WTC11 (cell line): ENCODE measurements at regions not wholly inside any gene's neighbourhood (a gene's known extent, or its start where the extent isn't known, plus 50 kb on each side); places are given as distances from the start of the nearest gene placed in this dataset.

ENCODE experiments used
- ATAC-seq: fragments of 200-7000 bp; cut with Tn5 transposase; 2 replicates; pipeline ENCODE4 v1.10.0; 2021; ENCODE audit warnings: mild to moderate bottlenecking, moderate library complexity
- CTCF ChIA-PET: fragments of 300-600 bp; sonication (Branson Sonifier 250); formaldehyde crosslinking; loops from one replicate; lab custom pipeline; 2021; ENCODE audit warnings: antibody characterized with exemption; lab: Charles Lee
- POLR2A ChIA-PET: fragments of 350-600 bp; sonication (Branson Sonifier 250); formaldehyde crosslinking; loops from one replicate; lab custom pipeline; 2021; ENCODE audit warnings: antibody characterized with exemption; lab: Charles Lee
- DNase-seq: peaks from one replicate; pipeline ENCODE4 v3.0.0; 2021; ENCODE audit warnings: low spot score
- H3K27ac Mint-ChIP-seq: 2 replicates; pipeline ENCODE4 v1.8.0; 2021; ENCODE audit warnings: mixed read lengths
- H3K27me3 Mint-ChIP-seq: 2 replicates; pipeline ENCODE4 v1.8.0; 2021; ENCODE audit warnings: low read depth, mild to moderate bottlenecking, moderate library complexity, mixed read lengths
- H3K36me3 Mint-ChIP-seq: 2 replicates; pipeline ENCODE4 v1.8.0; 2021; ENCODE audit warnings: mixed read lengths
- H3K4me1 Mint-ChIP-seq: 2 replicates; pipeline ENCODE4 v1.8.0; 2022; ENCODE audit warnings: mixed read lengths
- H3K4me3 Mint-ChIP-seq: 2 replicates; pipeline ENCODE4 v1.8.0; 2021; ENCODE audit warnings: mild to moderate bottlenecking, moderate library complexity, mixed read lengths
- H3K9me3 Mint-ChIP-seq: 2 replicates; pipeline ENCODE4 v1.8.0; 2021; ENCODE audit warnings: mixed read lengths
- AR ChIP-seq: fragments of 250-450 bp; sonication (Bioruptor Pico); IDR thresholded peaks from 2 replicates; pipeline ENCODE4 v1.9.0; 2021; ENCODE audit warnings: mild to moderate bottlenecking
- ARID4B ChIP-seq: sonication (generic); formaldehyde crosslinking; IDR thresholded peaks from 2 replicates; pipeline ENCODE4 v1.8.0; 2023; ENCODE audit warnings: missing genetic modification reagents, mild to moderate bottlenecking, borderline replicate concordance
- ELF4 ChIP-seq: sonication (generic); formaldehyde crosslinking; IDR thresholded peaks from 2 replicates; pipeline ENCODE4 v1.8.1; 2022; ENCODE audit warnings: low read depth, mild to moderate bottlenecking, moderate library complexity, missing genetic modification reagents
- ESRRA ChIP-seq: sonication (generic); formaldehyde crosslinking; IDR thresholded peaks from 2 replicates; pipeline ENCODE4 v1.8.1; 2022; ENCODE audit warnings: mild to moderate bottlenecking, missing genetic modification reagents, borderline replicate concordance
- GABPB1 ChIP-seq: sonication (generic); formaldehyde crosslinking; IDR thresholded peaks from 2 replicates; pipeline ENCODE4 v1.8.1; 2023; ENCODE audit warnings: mild to moderate bottlenecking, missing genetic modification reagents
- GRHL2 ChIP-seq: fragments of 250-450 bp; sonication (Bioruptor Pico); IDR thresholded peaks from 2 replicates; pipeline ENCODE4 v1.8.0; 2022; ENCODE audit warnings: mild to moderate bottlenecking, moderate library complexity; ENCODE audit not compliant: insufficient replicate concordance, severe bottlenecking
- IRF2 ChIP-seq: sonication (generic); formaldehyde crosslinking; IDR thresholded peaks from 2 replicates; pipeline ENCODE4 v1.8.0; 2022; ENCODE audit warnings: low read depth, missing genetic modification reagents, borderline replicate concordance
- MYBL2 ChIP-seq: sonication (generic); formaldehyde crosslinking; IDR thresholded peaks from 2 replicates; pipeline ENCODE4 v1.8.1; 2023; ENCODE audit warnings: mild to moderate bottlenecking, moderate library complexity, missing genetic modification reagents
- NFE2L1 ChIP-seq: sonication (generic); formaldehyde crosslinking; IDR thresholded peaks from 2 replicates; pipeline ENCODE4 v1.8.1; 2023; ENCODE audit warnings: missing genetic modification reagents
- NFYB ChIP-seq: sonication (generic); formaldehyde crosslinking; conservative IDR thresholded peaks from 2 replicates; pipeline ENCODE4 v1.8.0; 2022; ENCODE audit warnings: low read depth, missing genetic modification reagents
- NR1H2 ChIP-seq: sonication (generic); formaldehyde crosslinking; IDR thresholded peaks from 2 replicates; pipeline ENCODE4 v1.9.0; 2021; ENCODE audit warnings: mild to moderate bottlenecking, moderate library complexity, missing genetic modification reagents
- NR2C2 ChIP-seq: sonication (generic); formaldehyde crosslinking; IDR thresholded peaks from 2 replicates; pipeline ENCODE4 v1.8.0; 2022; ENCODE audit warnings: mild to moderate bottlenecking, missing genetic modification reagents
- OVOL2 ChIP-seq: fragments of 250-450 bp; sonication (Bioruptor Pico); IDR thresholded peaks from 2 replicates; pipeline ENCODE4 v1.9.0; 2021; ENCODE audit warnings: mild to moderate bottlenecking, borderline replicate concordance
- PREB ChIP-seq: sonication (generic); formaldehyde crosslinking; IDR thresholded peaks from 2 replicates; pipeline ENCODE4 v1.8.1; 2022; ENCODE audit warnings: mild to moderate bottlenecking, missing genetic modification reagents, moderate library complexity, borderline replicate concordance
- RELA ChIP-seq: sonication (generic); formaldehyde crosslinking; IDR thresholded peaks from 2 replicates; pipeline ENCODE4 v1.8.1; 2022; ENCODE audit warnings: missing genetic modification reagents, mild to moderate bottlenecking, borderline replicate concordance
- RORB ChIP-seq: fragments of 250-450 bp; sonication (Bioruptor Pico); IDR thresholded peaks from 2 replicates; pipeline ENCODE4 v1.9.0; 2021; ENCODE audit warnings: mild to moderate bottlenecking
- SMAD3 ChIP-seq: sonication (generic); formaldehyde crosslinking; IDR thresholded peaks from 2 replicates; pipeline ENCODE4 v1.8.0; 2022; ENCODE audit warnings: missing genetic modification reagents, mild to moderate bottlenecking, borderline replicate concordance
- TCF7 ChIP-seq: sonication (generic); formaldehyde crosslinking; IDR thresholded peaks from 2 replicates; pipeline ENCODE4 v1.8.0; 2022; ENCODE audit warnings: mild to moderate bottlenecking, low read depth, missing genetic modification reagents, moderate library complexity
- TEAD1 ChIP-seq: sonication (generic); formaldehyde crosslinking; IDR thresholded peaks from 2 replicates; pipeline ENCODE4 v1.8.0; 2022; ENCODE audit warnings: mild to moderate bottlenecking, missing genetic modification reagents
- ZNF263 ChIP-seq: sonication (generic); formaldehyde crosslinking; IDR thresholded peaks from 2 replicates; pipeline ENCODE4 v1.8.1; 2022; ENCODE audit warnings: low read depth, mild to moderate bottlenecking, moderate library complexity, missing genetic modification reagents
- ZNF671 ChIP-seq: fragments of 250-450 bp; sonication (Bioruptor Pico); IDR thresholded peaks from 2 replicates; pipeline ENCODE4 v1.8.0; 2021; ENCODE audit warnings: mild to moderate bottlenecking
- TF ChIP-seq, protein P1 (sequence below): sonication (generic); formaldehyde crosslinking; IDR thresholded peaks from 2 replicates; pipeline ENCODE4 v1.8.1; 2022; ENCODE audit warnings: missing genetic modification reagents, borderline replicate concordance

GRCh38 chr1:164926107-164926506 is 367.1 kb downstream of the PBX1 start (continued):
- TF ChIP-seq AR (CRISPR knock-in tag) (no peak), TCF7 (CRISPR knock-in tag) (no peak), RELA (CRISPR knock-in tag) (no peak), RORB (CRISPR knock-in tag) (no peak), TEAD1 (CRISPR knock-in tag) (no peak), IRF2 (CRISPR knock-in tag) (no peak), ZNF263 (CRISPR knock-in tag) (no peak), NR2C2 (no peak)

- CTCF ChIA-PET: no interaction called here
- DNase-seq: no peak
- Mint-ChIP-seq H3K27ac (no peak overlapping the region), H3K4me1 (peaks cover 9% of the 10 kb centered on the region), H3K4me3 (no peak overlapping the region), H3K27me3 (no peaks in the 10 kb centered on the region)
- TF ChIP-seq OVOL2 (CRISPR knock-in tag) (no peak), NR1H2 (CRISPR knock-in tag) (no peak), PREB (CRISPR knock-in tag) (no peak), ELF4 (CRISPR knock-in tag) (no peak), ESRRA (CRISPR knock-in tag) (no peak)
- TF ChIP-seq, protein P1, sequence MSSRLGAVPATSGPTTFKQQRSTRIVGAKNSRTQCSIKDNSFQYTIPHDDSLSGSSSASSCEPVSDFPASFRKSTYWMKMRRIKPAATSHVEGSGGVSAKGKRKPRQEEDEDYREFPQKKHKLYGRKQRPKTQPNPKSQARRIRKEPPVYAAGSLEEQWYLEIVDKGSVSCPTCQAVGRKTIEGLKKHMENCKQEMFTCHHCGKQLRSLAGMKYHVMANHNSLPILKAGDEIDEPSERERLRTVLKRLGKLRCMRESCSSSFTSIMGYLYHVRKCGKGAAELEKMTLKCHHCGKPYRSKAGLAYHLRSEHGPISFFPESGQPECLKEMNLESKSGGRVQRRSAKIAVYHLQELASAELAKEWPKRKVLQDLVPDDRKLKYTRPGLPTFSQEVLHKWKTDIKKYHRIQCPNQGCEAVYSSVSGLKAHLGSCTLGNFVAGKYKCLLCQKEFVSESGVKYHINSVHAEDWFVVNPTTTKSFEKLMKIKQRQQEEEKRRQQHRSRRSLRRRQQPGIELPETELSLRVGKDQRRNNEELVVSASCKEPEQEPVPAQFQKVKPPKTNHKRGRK: no peak
- TF ChIP-seq, all 79 proteins: peak for 0
- no peak for ATAC-seq
- Mint-ChIP-seq H3K9me3 (no peaks in the 10 kb centered on the region), H3K36me3 (no peaks in the 10 kb centered on the region)
- POLR2A ChIA-PET: no interaction called here
These were observed 363.6 kb downstream of the PBX1 start for GRCh38 chr1:164922585-164922984.

DNA sequence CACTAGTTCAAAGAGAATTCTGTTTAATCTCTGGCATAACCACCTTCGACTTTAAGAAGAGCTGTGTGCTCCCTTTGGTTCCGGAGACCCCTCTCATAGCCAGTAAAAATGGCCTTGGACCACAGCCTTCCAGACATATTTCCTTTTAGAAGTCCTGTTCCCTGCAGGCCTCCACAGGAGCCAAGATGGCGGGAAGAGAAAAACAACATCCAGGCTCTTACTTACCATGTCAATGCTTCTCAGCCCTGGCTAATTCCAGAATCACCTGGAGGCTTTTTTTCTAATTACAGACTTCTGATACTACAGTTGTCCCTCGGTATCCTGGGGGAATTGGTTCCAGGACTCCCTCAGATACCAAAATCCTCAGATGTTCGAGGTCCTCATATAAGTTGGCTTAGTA is 362.5 kb downstream of the PBX1 start:
- CTCF ChIA-PET: no interaction called here
- no peaks in the 10 kb centered on the region for H3K27me3 Mint-ChIP-seq
- DNase-seq (no peak), ATAC-seq (peak; percentile 80)
- H3K4me3 Mint-ChIP-seq: no peak overlapping the region
- H3K36me3 Mint-ChIP-seq: no peaks in the 10 kb centered on the region
- no peak overlapping the region for H3K27ac Mint-ChIP-seq
- H3K4me1 Mint-ChIP-seq: peaks cover 9% of the 10 kb centered on the region
- POLR2A ChIA-PET: no interaction called here
- no peaks in the 10 kb centered on the region for H3K9me3 Mint-ChIP-seq
- no peak for TF ChIP-seq GRHL2 (CRISPR knock-in tag)
- no peak for TF ChIP-seq PREB (CRISPR knock-in tag)
- no peak for TF ChIP-seq NFYB (CRISPR knock-in tag)
- TF ChIP-seq NFE2L1 (CRISPR knock-in tag): no peak
- no peak for TF ChIP-seq ARID4B (CRISPR knock-in tag)
- TF ChIP-seq MYBL2 (CRISPR knock-in tag): no peak
- no peak for TF ChIP-seq GABPB1 (CRISPR knock-in tag)
- TF ChIP-seq, protein P1: no peak
- TF ChIP-seq ZNF263 (CRISPR knock-in tag): no peak
- TF ChIP-seq SMAD3 (CRISPR knock-in tag): no peak
- no peak for TF ChIP-seq ZNF671
